ENCODE measurements at regions not wholly inside any gene's neighbourhood (a gene's known extent, or its start where the extent isn't known, plus 50 kb on each side); places are given as distances from the start of the nearest gene placed in this dataset.
"Not testable (repeated sequence)": the region's sequence is repeated elsewhere in the genome, so short reads cannot be mapped to it uniquely, and the experiment has no call there.

DNA sequence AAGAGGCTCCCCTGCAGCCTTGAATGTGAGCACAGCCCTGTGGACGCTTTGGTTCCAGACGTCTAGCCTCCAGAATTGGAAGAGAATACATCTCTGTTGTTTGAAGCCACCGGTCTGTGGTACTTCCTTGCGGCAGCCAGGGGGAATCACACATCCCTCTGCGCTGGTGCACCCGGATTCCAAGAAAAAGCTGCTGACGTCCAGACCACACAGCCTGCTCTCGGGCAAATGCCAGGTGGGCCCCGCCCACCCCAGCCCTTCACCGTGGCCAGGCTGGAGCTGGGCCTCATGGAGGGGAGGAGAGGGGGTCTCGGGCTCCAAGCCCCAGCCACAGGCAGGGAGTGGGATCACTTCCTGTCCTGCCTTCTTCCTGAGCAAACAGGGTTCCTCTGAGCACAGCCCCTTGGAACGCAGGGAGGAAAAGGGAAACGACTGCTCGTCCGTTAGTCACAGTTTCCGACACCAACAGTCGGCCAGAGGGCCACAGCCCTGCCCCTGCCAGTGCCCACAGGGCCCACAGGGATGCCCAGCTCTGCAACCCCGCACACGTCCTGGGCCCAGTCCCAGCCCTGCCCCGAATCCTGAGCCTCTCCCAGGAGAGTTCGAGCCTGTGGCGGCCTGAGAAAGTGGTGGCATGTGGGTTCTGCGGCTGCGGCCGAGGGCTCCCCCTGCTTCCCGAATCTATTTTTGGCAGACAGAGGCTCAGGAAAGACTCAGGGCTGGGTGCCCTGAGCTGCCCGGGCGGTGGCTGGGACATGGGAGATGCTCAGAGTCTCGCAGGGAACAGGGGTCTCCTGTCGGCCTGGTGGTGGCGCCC lies 85.3 kb downstream of the RFLNA start:
- peak; percentile 88 for DNase-seq

DNA sequence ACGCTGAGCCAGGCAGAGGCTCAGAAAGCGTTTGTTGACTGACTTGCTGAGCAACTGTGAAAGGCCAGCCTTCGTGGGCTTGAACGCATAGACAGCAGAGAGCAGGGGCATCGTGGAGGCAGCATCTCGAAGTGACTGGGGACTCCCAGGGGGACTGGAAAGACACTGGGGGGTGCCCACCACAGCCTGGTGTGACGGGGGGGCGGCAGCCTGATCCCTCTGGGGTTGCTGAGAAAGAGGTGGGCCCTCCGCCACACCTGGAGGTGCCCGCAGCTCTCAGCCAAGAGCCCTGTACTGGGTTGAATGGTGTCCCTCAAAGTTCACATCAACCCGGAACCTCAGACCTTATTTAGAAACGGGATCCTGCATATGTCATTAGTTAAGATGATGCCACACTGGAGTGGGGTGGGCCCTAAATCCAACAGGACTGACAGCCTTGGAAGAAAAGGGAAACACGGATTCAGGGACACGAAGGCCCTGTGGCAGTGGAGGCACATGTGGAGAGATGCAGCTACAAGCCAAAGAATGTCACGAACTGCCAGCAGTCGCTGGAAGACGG lies 84.6 kb downstream of the RFLNA start:
- DNase-seq: no peak

DNA sequence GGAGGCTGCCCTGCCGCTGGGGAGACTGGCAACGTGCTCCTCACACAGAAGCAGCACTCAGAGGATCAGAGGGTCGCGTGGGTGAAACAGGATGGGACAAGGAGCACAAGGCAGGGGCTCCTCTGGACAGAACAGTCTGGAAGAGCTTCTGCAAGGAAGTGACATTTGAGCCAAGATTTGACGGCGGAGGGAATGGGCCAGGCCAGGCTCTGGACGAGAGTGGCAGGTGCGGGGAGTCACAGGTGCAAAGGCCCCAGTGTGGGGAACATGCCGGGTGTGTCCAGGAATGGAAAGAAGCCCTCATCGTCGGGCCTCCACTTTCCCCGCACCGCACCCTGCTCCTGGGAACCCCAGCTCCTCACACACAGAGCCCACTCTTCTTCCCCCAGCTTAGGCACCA lies 84.0 kb downstream of the RFLNA start:
- no peak for DNase-seq

DNA sequence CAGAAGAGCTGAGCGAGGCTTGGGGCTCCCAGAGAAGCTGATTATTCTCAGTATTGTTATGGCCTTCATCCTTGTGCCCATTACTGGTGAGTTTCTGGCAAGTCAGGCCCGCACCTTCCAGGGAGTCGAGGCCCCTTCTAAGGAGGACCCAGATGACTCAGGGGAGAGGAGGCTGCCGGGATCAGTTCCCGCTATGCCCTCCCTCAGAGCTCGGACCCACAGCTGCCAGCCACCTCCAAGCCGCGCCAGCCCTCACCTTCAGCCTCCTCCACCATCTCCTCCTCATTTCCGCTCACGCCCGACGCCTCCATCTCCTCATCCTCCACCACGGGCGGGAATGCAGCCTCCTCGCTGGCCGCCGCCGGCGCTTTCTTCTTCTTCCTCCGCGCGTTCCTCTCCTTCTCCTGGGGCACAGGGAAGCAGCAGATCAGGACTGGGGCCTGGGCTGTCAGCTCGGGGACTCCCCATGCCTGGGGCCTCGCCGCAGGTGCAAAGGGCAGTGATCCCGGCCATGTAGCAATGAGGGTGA lies 83.2 kb downstream of the RFLNA start:
- DNase-seq: no peak

DNA sequence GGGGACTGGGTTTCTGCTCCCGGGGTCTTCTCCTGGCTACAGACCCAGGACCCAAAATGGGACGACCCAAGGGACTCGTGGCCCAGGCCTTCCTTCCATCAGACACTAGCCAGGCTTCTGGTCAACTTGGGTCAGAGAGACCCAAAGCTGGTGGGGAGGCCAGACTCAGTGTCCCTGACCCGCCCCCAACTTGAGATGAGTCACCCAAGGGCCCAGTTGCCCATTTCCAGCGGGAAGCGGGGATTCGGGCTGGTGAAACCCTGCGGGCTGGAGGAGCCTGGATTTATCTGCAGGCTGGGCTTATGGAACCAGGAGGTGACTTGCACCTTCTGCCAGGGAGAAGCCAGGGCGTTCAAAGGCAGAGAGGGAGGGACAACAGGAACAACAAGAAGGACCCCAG lies 81.5 kb downstream of the RFLNA start:
- no peak for DNase-seq

DNA sequence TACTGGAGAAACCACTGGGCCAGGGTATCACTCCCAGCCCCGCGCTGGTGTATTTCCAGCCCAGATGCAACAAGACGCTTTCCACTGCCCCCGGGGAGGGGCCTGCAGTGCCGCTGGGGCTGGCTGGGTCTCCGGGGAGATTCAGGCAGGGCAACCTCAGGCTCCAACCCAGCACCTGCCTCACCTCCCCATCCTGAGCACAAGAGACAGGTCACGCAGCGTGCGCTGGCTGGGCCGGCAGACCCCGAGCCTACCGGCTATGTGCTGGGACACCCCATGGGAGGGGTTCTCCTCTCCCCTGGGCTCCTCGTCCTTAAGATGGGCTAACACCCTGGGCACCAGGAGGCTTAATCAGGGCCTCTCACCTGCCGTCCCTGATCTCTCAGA lies 80.9 kb downstream of the RFLNA start:
- DNase-seq: no peak

DNA sequence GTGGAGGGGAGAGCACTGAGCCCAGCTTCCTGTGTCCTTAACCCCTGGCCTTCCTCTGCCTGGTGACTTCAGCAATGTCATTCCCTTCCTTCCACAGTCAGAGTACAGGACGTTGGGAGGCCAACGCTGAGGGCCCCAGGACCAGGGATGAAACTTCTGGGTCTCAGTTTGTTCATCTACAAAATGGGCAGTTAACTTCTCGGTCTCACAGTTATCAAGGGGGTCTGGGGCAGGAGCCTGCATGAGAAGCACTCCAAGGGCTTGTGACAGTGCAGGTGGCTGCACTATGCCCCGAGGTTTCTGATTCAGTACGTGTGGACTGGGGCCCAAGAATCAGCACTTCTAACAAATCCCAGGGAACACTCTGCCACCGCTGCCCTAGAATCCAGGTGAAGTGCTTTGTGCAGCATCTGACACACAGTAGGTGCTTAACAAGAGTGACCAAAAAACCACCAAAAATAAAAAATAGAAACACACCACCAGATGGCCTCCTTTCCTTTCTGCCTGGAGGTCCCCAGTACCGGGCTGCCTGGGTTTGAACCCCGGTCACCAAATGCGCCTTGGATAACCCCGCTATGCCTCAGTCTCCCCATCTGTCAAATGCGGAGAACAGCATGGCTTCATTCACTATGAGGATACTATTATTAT lies 80.4 kb downstream of the RFLNA start:
- no peak for DNase-seq

DNA sequence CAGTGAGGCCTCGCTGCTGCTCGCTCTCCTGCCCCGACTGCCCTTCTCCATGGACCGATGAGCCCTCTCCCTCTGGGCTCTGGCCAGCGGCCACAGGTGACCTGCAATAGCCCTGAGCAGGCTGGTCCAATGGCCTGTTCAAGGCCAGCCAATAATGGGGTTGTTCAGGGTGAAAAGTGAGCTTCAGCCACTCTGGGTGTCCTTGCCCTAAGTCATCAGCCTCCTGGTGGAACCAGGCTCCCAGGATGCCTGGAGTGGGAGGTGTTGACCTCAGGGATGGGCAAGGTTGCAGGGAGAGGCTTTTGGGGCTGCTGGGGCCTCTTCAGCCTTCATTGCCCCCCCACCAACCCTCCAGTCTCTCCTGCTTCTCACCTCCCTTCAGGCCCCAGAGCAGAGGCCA lies 79.7 kb downstream of the RFLNA start:
- DNase-seq: no peak

DNA sequence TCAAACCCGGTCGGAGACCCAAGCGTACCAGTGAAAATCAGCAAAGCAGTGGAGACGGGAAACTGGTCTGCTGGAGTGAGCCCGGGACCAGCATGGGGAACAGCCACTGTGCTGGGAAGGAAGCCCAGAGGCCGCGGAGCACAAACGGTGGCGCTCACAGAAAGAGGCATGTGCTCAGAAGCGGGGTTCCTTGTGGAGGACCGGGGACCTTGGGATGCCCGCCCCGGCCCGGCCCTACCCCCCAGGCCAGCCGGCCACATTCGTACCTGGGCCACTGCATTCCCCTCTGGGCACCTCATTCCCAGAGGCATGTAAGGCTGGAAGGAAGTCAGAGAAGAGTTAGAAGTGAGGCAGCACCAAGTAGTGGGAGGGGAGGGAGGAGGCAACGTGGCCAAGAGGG lies 79.3 kb downstream of the RFLNA start:
- no peak for DNase-seq

DNA sequence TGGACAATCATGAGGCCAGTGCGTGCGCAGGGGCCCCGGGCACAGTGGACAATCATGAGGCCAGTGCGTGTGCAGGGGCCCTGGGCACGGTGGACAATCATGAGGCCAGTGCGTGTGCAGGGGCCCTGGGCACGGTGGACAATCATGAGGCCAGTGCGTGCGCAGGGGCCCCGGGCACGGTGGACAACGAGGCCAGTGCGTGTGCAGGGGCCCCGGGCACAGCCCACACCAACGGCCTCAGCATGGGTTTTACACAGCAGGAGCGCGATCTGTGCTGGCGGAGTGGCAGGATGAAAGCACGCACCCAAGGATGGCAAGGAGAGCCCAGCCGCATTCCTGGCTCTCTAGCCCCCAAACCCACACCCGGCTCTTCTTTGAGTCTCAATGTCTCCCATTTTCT lies 78.8 kb downstream of the RFLNA start:
- DNase-seq: not testable (repeated sequence)

DNA sequence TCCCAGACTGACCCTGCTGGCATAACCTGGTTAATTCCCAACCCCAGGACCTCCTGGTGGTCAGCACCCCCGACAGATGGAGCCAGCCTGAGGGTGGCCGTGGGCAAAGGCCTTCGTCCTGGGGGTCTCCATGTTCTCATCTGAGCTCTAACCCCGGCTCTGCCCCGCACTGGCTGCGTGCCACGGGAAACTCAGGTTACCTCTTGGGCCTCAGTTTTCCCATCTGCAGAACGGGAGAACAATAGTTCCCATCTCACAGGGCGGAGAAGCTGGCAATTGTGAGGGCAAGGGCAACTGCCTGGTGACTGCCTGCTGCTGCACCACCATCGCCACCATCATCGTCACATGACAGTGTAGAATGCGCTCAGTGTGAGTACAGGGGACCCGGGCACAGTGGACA lies 77.9 kb downstream of the RFLNA start:
- DNase-seq: no peak

DNA sequence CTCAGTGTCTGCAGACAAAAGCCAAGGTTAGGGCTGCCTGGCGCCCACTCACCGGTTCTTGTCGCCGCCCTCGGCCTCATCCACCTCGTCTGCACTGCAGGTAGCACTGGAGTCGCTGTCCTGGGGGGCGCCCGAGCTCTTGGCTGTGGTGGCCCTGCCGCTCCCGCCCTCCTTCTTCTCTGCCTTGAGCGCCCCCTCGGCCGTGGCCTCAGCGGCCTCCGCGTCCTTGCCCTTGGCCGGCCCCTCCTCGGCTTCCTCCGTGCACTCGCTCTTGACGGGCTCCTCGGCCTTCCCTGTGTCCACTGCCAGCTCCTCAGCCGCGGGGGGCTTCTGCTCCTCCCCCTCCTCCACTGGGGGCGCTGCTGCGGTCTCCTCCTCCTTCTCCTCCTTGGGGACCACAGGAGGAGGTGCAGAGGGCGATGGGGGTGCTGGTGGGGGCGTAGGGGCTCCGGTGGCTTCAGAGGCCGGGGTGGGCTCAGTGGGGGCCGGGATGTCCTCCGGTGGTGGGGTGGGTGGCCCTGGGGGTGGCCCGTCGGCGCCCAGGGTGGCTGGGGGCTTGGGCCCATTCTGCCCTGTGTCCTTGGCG lies 77.2 kb downstream of the RFLNA start:
- DNase-seq: no peak

DNA sequence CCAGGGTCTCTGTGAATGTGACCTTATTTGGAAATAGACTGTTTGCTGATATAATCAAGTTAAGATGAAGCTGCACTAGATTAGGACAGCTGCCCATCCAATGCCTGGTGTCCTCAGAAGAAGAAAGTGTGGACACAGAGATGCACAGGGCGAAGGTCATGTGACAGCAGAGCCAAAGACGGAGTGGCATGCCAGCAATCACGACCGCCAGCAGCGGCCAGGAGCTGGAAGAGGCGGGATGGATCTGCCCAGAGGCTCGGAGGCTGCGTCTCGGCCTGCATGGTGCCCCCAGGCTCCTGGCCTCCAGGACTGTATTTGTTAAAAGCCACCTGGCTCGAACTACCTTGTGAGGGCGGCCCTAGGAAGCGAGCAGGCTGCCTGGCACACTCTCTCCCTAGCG lies 76.5 kb downstream of the RFLNA start:
- DNase-seq: no peak

DNA sequence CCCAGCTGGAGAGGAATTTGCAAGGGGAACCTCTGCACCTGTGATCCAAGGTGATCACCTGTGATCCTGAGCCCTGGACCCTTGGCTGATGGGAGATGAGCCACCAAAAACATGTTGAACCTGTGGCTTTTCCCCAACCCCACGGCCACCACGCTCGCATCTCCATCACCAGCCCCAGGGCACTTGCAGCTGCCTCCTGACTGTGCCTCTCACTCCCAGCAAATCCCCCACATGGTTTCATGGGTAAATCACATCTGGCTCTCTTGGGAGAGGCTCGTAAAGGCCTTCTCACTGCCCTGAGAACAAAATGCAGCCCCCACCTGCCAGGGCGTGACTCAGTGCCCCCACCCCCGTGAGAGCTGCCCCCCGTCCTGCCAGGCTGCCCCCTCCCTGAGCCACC lies 76.0 kb downstream of the RFLNA start:
- no peak for DNase-seq

DNA sequence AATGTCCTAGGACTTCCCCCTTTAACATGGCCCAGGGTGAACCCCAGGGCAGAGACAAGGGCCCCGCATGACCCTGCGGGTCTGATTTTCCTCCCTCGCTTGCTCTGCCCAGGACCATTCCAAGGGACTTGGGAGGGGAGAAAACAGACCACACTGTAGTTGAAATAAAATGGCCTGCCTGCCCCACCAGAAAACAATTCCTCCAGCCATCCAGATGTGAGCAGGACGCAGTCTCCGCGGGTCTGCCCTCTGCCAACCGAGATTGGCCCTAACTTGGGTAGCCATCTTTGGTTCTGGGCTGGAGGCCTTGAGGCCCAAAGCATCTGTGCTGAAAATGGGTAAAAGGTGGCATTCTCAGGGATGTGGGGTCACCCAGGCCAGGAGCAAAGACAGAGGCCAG lies 75.5 kb downstream of the RFLNA start:
- DNase-seq: no peak

DNA sequence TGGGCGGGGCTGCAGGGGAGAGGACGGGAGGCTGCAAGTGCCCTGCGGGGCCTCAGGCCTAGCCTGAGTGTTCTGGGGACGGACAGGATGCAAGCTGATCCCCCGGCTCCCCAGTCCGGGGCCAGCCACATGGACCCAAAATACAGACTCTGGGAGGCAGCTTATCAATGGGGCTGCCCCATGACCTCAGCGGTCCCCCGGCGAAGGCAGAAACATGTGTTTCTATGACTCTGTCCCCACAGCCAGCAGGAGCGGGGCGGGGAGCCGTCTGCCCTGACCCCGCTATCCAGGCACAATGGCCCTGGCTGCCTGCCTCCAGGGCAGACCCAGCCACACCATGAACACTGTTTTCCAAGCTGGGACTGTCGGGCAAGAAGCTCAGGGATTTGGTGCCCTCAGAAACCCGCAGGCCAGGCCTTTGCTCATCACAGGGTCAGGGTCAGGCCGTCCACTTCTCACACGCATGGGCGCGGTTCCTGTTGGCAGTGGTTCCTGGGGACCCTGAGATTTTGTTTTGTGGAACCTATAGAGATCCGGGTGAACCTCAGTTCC lies 75.0 kb downstream of the RFLNA start:
- DNase-seq: no peak

DNA sequence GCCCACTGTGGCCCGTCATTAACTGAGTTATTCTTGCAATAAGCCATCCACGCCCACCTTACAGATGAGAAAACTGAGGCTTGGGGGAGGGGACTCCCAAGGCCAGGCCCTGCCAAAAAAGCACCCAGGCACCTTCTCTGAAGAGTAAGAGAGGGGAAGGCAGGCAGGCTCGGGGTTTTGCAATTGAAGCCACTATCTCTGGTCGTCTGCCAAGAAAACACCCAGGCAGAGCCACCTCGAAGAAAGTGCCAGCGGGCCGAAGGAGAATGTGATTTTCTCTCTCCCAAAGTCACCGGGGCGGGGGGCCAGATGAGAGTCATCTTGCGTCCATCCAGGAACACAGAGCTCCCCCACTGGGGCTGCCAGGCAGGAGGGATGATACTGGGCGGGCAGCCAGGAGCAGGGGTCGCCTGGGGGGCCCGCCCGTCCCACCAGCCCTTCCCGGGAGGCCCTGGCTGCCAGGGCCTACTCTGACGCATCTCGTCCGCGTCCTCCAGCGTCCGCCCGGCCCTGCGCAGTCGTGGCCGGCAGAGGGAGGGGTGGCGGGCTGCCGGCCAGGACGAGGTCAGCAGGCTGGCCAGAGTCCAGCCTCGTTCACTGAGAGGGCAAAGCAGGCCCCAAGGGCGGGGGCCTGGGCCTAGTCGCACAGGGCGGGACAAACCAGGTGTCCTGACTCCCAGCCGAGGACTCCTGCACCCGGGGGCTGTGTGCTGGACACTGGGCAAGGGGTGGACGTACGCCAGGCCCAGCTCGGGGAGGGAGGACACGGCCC lies 74.3 kb downstream of the RFLNA start:
- peak; percentile 43 for DNase-seq

DNA sequence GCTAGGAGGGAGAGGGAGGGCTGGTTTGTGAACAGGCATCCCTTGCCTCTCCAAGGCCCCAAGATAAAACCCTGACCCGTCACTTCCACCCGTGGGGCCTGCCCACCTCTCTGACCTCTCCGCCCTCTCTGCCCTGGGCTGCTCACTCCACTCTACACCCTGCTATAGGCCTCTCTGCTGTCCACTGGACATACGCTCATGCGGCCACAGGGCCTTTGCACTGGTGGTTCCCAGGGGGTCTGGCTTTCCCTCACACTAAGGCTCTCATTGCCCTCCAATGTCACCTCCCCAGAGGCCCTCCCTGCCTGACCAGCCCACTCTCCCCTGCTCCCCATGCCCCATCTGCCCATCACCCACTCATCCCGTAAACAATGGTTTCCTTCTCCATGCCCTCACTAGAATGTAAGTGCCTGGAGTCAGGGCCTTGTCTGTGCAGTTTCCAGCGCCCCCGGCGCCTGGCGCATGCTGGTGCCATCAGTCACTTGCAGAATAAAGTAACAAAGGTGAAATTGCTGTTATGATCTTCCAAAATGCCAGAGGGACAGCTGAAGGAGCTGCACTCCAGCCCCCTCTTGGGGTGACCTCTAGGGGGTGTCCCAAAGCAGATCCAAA lies 73.6 kb downstream of the RFLNA start:
- DNase-seq: no peak

DNA sequence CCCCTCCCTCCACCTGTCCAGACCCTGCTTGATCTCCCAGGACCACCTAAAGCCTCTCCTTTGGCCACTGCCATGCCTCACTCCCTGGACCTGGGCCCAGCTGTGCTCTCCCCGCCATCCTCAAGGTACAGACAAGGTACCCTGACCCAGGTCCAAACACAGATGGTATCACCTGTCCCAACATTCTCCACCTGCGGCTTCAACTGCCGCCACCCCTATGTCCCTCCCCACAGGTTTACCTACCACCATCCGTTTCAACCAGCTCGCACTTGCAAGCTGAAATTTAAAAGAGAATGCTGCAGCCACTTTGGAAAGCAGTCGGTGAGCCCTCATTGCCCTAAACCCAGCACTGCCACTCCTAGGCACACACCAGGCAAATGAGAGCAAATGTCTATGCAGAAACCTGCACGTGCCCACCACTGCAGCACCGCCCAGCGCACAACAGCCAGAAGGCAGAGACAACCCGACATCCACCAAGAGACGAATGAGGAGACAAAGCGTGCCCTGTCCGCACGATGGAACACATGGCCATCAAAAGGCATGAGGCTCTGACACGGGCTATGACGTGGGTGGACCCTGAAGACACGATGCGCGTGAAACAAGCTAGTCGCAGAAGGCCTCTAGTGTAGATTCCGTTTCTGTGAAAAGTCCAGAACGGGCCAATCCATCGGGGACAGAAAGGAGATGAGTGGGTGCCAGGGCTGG lies 71.0 kb downstream of the RFLNA start:
- no peak for DNase-seq

All from fibroblast of skin of scalp (primary cell).